Endodermal cell (in vitro differentiated cells): ENCODE measurements at regions not wholly inside any gene's neighbourhood (a gene's known extent, or its start where the extent isn't known, plus 50 kb on each side); places are given as distances from the start of the nearest gene placed in this dataset.

Source experiments
- DNase-seq: peaks from one replicate; pipeline ENCODE4 v3.0.0-alpha.2; 2017
- H3K27ac ChIP-seq: 2 replicates; pipeline ENCODE4 v1.5.1; 2013; ENCODE audit warnings: mild to moderate bottlenecking, low read depth, low read length, moderate library complexity
- H3K27me3 ChIP-seq: 2 replicates; pipeline ENCODE4 v1.6.1; 2013; ENCODE audit warnings: mild to moderate bottlenecking, low read length, moderate library complexity; ENCODE audit not compliant: insufficient read depth, control insufficient read depth, poor library complexity, severe bottlenecking
- H3K36me3 ChIP-seq: 2 replicates; pipeline ENCODE4 v1.7.0; 2013; ENCODE audit warnings: mild to moderate bottlenecking, low read length, moderate library complexity; ENCODE audit not compliant: control insufficient read depth, insufficient read depth
- H3K4me1 ChIP-seq: one replicate; pipeline ENCODE4 v1.7.0; 2013; ENCODE audit warnings: low read length; ENCODE audit not compliant: control insufficient read depth, insufficient read depth
- H3K4me3 ChIP-seq: 2 replicates; pipeline ENCODE4 v1.5.1; 2013; ENCODE audit warnings: mild to moderate bottlenecking, low read length, moderate library complexity
- H3K9ac ChIP-seq: 2 replicates; pipeline ENCODE4 v1.6.1; 2013; ENCODE audit warnings: mild to moderate bottlenecking, low read length, moderate library complexity; ENCODE audit not compliant: poor library complexity, severe bottlenecking; ENCODE audit errors: extremely low read depth
- H3K9me3 ChIP-seq: 2 replicates; pipeline ENCODE4 v1.6.1; 2013; ENCODE audit warnings: mild to moderate bottlenecking, low read length, moderate library complexity; ENCODE audit not compliant: control insufficient read depth
- H3K27ac Mint-ChIP-seq: 2 replicates; pipeline ENCODE4 v1.8.0; 2020; ENCODE audit warnings: mixed read lengths
- H3K27me3 Mint-ChIP-seq: 2 replicates; pipeline ENCODE4 v1.8.0; 2021; ENCODE audit warnings: mild to moderate bottlenecking, mixed read lengths; ENCODE audit not compliant: insufficient read depth
- H3K36me3 Mint-ChIP-seq: 2 replicates; pipeline ENCODE4 v1.8.0; 2020; ENCODE audit warnings: low read depth, mixed read lengths
- H3K4me1 Mint-ChIP-seq: 2 replicates; pipeline ENCODE4 v1.8.0; 2020; ENCODE audit warnings: mixed read lengths
- H3K4me3 Mint-ChIP-seq: 2 replicates; pipeline ENCODE4 v1.8.0; 2020; ENCODE audit warnings: mild to moderate bottlenecking, moderate library complexity, mixed read lengths
- H3K9me3 Mint-ChIP-seq: 2 replicates; pipeline ENCODE4 v1.8.0; 2020; ENCODE audit warnings: mild to moderate bottlenecking, mixed read lengths
- WGBS, 2 experiments: methylation state at CpG; one replicate each; pipeline versions ENCODE4 v1.1.5 to v1.1.7; 2013; ENCODE audit warnings: missing lambda C conversion rate in 2 of 2, mixed read lengths in 1 of 2; ENCODE audit not compliant: insufficient coverage in 1 of 2, insufficient read length in 1 of 2; 5-methylcytosine and 5-hydroxymethylcytosine counted together
- TF ChIP-seq, protein P1 (sequence below): fragments of 200-600 bp; sonication (generic); conservative IDR thresholded peaks from 2 replicates; pipeline ENCODE4 v1.5.0; 2021; ENCODE audit warnings: antibody characterized with exemption, mild to moderate bottlenecking

- WGBS, 2 experiments = 89% methylated on average over 1 of the region's 1 CpG; no CpG with 5 or more reads in 1 of the 2 experiments
- Histone ChIP-seq H3K36me3 (no peaks in the 10 kb centered on the region), H3K9me3 (no peaks in the 10 kb centered on the region), H3K4me3 (no peak overlapping the region), H3K4me1 (no peaks in the 10 kb centered on the region), H3K9ac (no peak overlapping the region), H3K27me3 (no peaks in the 10 kb centered on the region), H3K27ac (no peak overlapping the region)
- no peaks in the 10 kb centered on the region for H3K9me3 Mint-ChIP-seq
- no peak overlapping the region for H3K4me3 Mint-ChIP-seq
- no peak overlapping the region for H3K27ac Mint-ChIP-seq
- H3K36me3 Mint-ChIP-seq = no peaks in the 10 kb centered on the region
- no peaks in the 10 kb centered on the region for H3K4me1 Mint-ChIP-seq
- no peaks in the 10 kb centered on the region for H3K27me3 Mint-ChIP-seq
- TF ChIP-seq, protein P1, sequence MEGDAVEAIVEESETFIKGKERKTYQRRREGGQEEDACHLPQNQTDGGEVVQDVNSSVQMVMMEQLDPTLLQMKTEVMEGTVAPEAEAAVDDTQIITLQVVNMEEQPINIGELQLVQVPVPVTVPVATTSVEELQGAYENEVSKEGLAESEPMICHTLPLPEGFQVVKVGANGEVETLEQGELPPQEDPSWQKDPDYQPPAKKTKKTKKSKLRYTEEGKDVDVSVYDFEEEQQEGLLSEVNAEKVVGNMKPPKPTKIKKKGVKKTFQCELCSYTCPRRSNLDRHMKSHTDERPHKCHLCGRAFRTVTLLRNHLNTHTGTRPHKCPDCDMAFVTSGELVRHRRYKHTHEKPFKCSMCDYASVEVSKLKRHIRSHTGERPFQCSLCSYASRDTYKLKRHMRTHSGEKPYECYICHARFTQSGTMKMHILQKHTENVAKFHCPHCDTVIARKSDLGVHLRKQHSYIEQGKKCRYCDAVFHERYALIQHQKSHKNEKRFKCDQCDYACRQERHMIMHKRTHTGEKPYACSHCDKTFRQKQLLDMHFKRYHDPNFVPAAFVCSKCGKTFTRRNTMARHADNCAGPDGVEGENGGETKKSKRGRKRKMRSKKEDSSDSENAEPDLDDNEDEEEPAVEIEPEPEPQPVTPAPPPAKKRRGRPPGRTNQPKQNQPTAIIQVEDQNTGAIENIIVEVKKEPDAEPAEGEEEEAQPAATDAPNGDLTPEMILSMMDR = no peak
- DNase-seq = no peak
These were observed 246.1 kb upstream of the DACH1 start for GRCh38 chr13:72113076-72113475.

DNA sequence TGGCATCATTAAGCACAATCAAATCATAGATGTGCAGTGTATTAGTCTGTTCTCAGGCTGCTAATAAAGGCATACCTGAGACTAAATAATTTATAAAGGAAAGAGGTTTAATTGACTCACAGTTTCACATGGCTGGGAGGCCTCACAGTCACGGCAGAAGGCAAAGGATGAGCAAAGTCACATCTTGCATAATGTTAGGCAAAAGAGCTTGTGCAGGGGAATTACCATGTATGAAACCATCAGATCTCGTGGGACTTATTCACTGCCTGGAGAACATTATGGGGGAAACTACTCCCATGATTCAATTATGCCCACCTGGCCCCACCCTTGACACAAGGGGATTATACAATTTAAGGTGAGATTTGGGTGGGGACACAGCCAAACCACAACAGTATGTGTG is 245.2 kb upstream of the DACH1 start:
- H3K27ac Mint-ChIP-seq = no peak overlapping the region
- Histone ChIP-seq H3K9ac (no peak overlapping the region), H3K4me3 (no peak overlapping the region), H3K27ac (no peak overlapping the region), H3K27me3 (no peaks in the 10 kb centered on the region), H3K4me1 (no peaks in the 10 kb centered on the region), H3K36me3 (no peaks in the 10 kb centered on the region), H3K9me3 (no peaks in the 10 kb centered on the region)
- DNase-seq = no peak
- H3K4me3 Mint-ChIP-seq = no peak overlapping the region
- H3K4me1 Mint-ChIP-seq = no peaks in the 10 kb centered on the region
- H3K36me3 Mint-ChIP-seq = no peaks in the 10 kb centered on the region
- peaks cover 1% of the 10 kb centered on the region for H3K9me3 Mint-ChIP-seq
- no peaks in the 10 kb centered on the region for H3K27me3 Mint-ChIP-seq
- TF ChIP-seq, protein P1 = no peak
- WGBS, 2 experiments = 88 to 100% methylated on average over 1 to 2 of the region's 2 CpGs

DNA sequence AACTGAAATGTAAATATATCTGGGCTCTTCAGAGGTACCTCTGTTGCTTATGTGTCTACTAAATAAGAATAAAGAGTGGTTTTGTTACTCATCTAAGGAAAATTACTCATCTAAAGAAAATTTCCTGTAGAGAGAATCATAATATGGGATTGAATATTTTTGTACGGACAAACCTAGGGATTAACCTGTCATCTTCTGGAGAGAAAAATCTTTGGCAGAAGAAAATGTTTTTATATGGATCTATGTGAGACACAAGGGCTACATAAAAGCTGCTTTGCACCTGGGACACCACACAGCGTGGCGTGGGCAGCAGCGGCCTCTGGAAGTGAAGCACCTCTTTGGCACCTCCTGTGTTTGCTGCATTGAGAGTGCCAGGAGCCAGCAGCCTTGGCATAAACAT is 242.9 kb upstream of the DACH1 start:
- Histone ChIP-seq H3K4me3 (no peak overlapping the region), H3K36me3 (no peaks in the 10 kb centered on the region), H3K9me3 (no peaks in the 10 kb centered on the region), H3K27me3 (no peaks in the 10 kb centered on the region), H3K4me1 (no peaks in the 10 kb centered on the region), H3K27ac (no peak overlapping the region), H3K9ac (no peak overlapping the region)
- 95 to 100% methylated on average over 1 to 4 of the region's 4 CpGs for WGBS, 2 experiments
- Mint-ChIP-seq H3K4me3 (no peak overlapping the region), H3K4me1 (no peaks in the 10 kb centered on the region), H3K27me3 (no peaks in the 10 kb centered on the region), H3K9me3 (peaks cover 7% of the 10 kb centered on the region), H3K36me3 (no peaks in the 10 kb centered on the region), H3K27ac (no peak overlapping the region)
- TF ChIP-seq, protein P1 = no peak
- no peak for DNase-seq
